ENCODE measurements at regions not wholly inside any gene's neighbourhood (a gene's known extent, or its start where the extent isn't known, plus 50 kb on each side); places are given as distances from the start of the nearest gene placed in this dataset.

- Histone ChIP-seq H3K27me3 (ENCODE audit: insufficient read depth) (no peaks in the 10 kb centered on the region), H4K20me1 (ENCODE audit: insufficient read depth) (no peaks in the 10 kb centered on the region), H3K27ac (ENCODE audit: low read depth in 2 of 2, low read length in 1 of 2) (no peak overlapping the region), H3K79me2 (ENCODE audit: insufficient read depth) (no peaks in the 10 kb centered on the region), H2AFZ (ENCODE audit: low read depth) (no peak overlapping the region), H3K36me3 (replicated peaks in 1 of 2; ENCODE audit: control insufficient read depth in 1 of 2, insufficient read depth in 2 of 2, low read length in 1 of 2) (no peaks in the 10 kb centered on the region), H3K4me2 (no peak overlapping the region), H3K9me3 (no peaks in the 10 kb centered on the region), H3K9me2 (no peaks in the 10 kb centered on the region), H3F3A (replicated peaks; ENCODE audit: insufficient read depth) (no peaks in the 10 kb centered on the region), H3K4me3 (ENCODE audit: low read depth in 2 of 2, low read length in 1 of 2) (no peak overlapping the region), H3K4me1 (ENCODE audit: control insufficient read depth in 1 of 2, insufficient read depth in 2 of 2, low read depth in 1 of 2, low read length in 1 of 2) (no peaks in the 10 kb centered on the region), H3K9ac (no peak overlapping the region)
- DNase-seq, result no peak
- 80% methylated on average over 1 of the region's 1 CpG for WGBS (ENCODE audit: low lambda C conversion rate)
- no peak for TF ChIP-seq GATA2 (CRISPR knock-in tag; IDR thresholded peaks at IDR 0.05)
- TF ChIP-seq REST (IDR thresholded peaks at IDR 0.05; ENCODE audit: low read depth, low read length), result no peak
- TF ChIP-seq POLR2AphosphoS5 (IDR thresholded peaks at IDR 0.05; ENCODE audit: low read depth, low read length), result no peak
- no peak for TF ChIP-seq PBX3 (IDR thresholded peaks at IDR 0.05)
- no peak for TF ChIP-seq RCOR1 (IDR thresholded peaks at IDR 0.05; ENCODE audit: low read length)
- TF ChIP-seq SIN3A (IDR thresholded peaks at IDR 0.05; ENCODE audit: borderline replicate concordance, low read depth, low read length), result no peak
- TF ChIP-seq NRF1 (IDR thresholded peaks at IDR 0.05; ENCODE audit: low read depth, low read length), result no peak
- no peak for TF ChIP-seq TCF12 (IDR thresholded peaks at IDR 0.05)
- TF ChIP-seq JUND (IDR thresholded peaks at IDR 0.05), result no peak
- TF ChIP-seq FOSL2 (IDR thresholded peaks at IDR 0.05; ENCODE audit: borderline replicate concordance, low read depth), result no peak
- no peak for TF ChIP-seq CHD2 (IDR thresholded peaks at IDR 0.05; ENCODE audit: low read length, partially characterized antibody)
- no peak for TF ChIP-seq ELF1 (IDR thresholded peaks at IDR 0.05)
- CTCF ChIA-PET, result no interaction called here
- POLR2A ChIA-PET, result no interaction called here
Measured at GRCh38 chr18:45336448-45336847, 278.8 kb upstream of the SLC14A2 start.

- Histone ChIP-seq H3K36me3 (replicated peaks in 1 of 2; ENCODE audit: control insufficient read depth in 1 of 2, insufficient read depth in 2 of 2, low read length in 1 of 2) (no peaks in the 10 kb centered on the region), H3K4me3 (ENCODE audit: low read depth in 2 of 2, low read length in 1 of 2) (no peak overlapping the region), H3K9ac (no peak overlapping the region), H3K27me3 (ENCODE audit: insufficient read depth) (no peaks in the 10 kb centered on the region), H3K9me3 (no peaks in the 10 kb centered on the region), H3K79me2 (ENCODE audit: insufficient read depth) (no peaks in the 10 kb centered on the region), H3K27ac (ENCODE audit: low read depth in 2 of 2, low read length in 1 of 2) (no peak overlapping the region), H3K9me2 (no peaks in the 10 kb centered on the region), H3K4me2 (no peak overlapping the region), H2AFZ (ENCODE audit: low read depth) (no peak overlapping the region), H4K20me1 (ENCODE audit: insufficient read depth) (no peaks in the 10 kb centered on the region), H3K4me1 (ENCODE audit: control insufficient read depth in 1 of 2, insufficient read depth in 2 of 2, low read depth in 1 of 2, low read length in 1 of 2) (no peaks in the 10 kb centered on the region), H3F3A (replicated peaks; ENCODE audit: insufficient read depth) (no peaks in the 10 kb centered on the region)
- POLR2A ChIA-PET, result no interaction called here
- 41% methylated on average over 1 of the region's 1 CpG for WGBS (ENCODE audit: low lambda C conversion rate)
- DNase-seq, result no peak
- CTCF ChIA-PET, result no interaction called here
- no peak for TF ChIP-seq CTCF (IDR thresholded peaks at IDR 0.05)
- TF ChIP-seq ZBTB33 (IDR thresholded peaks at IDR 0.05; ENCODE audit: borderline replicate concordance, low read depth), result no peak
- TF ChIP-seq MAX (IDR thresholded peaks at IDR 0.05; ENCODE audit: low read depth), result no peak
- no peak for TF ChIP-seq TCF12 (IDR thresholded peaks at IDR 0.05)
- no peak for TF ChIP-seq RXRA (IDR thresholded peaks at IDR 0.05; ENCODE audit: borderline replicate concordance, low read depth)
- TF ChIP-seq TEAD4 (IDR thresholded peaks at IDR 0.05; ENCODE audit: borderline replicate concordance, insufficient read depth), result no peak
- TF ChIP-seq TAF1 (IDR thresholded peaks at IDR 0.05; ENCODE audit: borderline replicate concordance, low read depth, low read length), result no peak
- TF ChIP-seq USF1 (IDR thresholded peaks at IDR 0.05; ENCODE audit: borderline replicate concordance, low read depth), result no peak
- no peak for TF ChIP-seq NFIC (IDR thresholded peaks at IDR 0.05; ENCODE audit: borderline replicate concordance)
- no peak for TF ChIP-seq FOXM1 (IDR thresholded peaks at IDR 0.05; ENCODE audit: low read depth)
- no peak for TF ChIP-seq GATA2 (CRISPR knock-in tag; IDR thresholded peaks at IDR 0.05)
- no peak for TF ChIP-seq GABPA (IDR thresholded peaks at IDR 0.05; ENCODE audit: low read depth)
Measured at GRCh38 chr18:45337477-45337876, 277.8 kb upstream of the SLC14A2 start.

Data from SK-N-SH (cell line).